MM.1S (cell line): ENCODE measurements at regions not wholly inside any gene's neighbourhood (a gene's known extent, or its start where the extent isn't known, plus 50 kb on each side); places are given as distances from the start of the nearest gene placed in this dataset.

Experiments used
- DNase-seq: peaks from one replicate; pipeline ENCODE4 v3.0.0-alpha.2; 2015
- H2AFZ ChIP-seq: fragments of 300-600 bp; sonication (generic); 2 replicates; pipeline ENCODE4 v1.6.0; 2016; ENCODE audit warnings: antibody characterized with exemption, low read length
- H3F3A ChIP-seq: fragments of 300-600 bp; sonication (generic); 2 replicates; pipeline ENCODE4 v1.6.1; 2016; ENCODE audit warnings: mild to moderate bottlenecking, antibody characterized with exemption, low read length, moderate library complexity, mixed read lengths; ENCODE audit not compliant: insufficient read depth
- H3K27ac ChIP-seq: fragments of 300-600 bp; sonication (generic); 2 replicates; pipeline ENCODE4 v1.5.1; 2016; ENCODE audit warnings: mild to moderate bottlenecking, low read length
- H3K27me3 ChIP-seq: fragments of 300-600 bp; sonication (generic); replicated peaks from 2 replicates; pipeline ENCODE4 v1.6.0; 2016; ENCODE audit warnings: low read length; ENCODE audit not compliant: insufficient read depth
- H3K36me3 ChIP-seq: fragments of 300-600 bp; sonication (generic); replicated peaks from 2 replicates; pipeline ENCODE4 v1.6.1; 2016; ENCODE audit warnings: mild to moderate bottlenecking, low read length, mixed read lengths; ENCODE audit not compliant: insufficient read depth
- H3K4me1 ChIP-seq: fragments of 300-600 bp; sonication (generic); 2 replicates; pipeline ENCODE4 v1.6.1; 2016; ENCODE audit warnings: low read length, mixed read lengths
- H3K4me2 ChIP-seq: fragments of 300-600 bp; sonication (generic); 2 replicates; pipeline ENCODE4 v1.6.0; 2016; ENCODE audit warnings: low read depth, low read length
- H3K4me3 ChIP-seq: fragments of 300-600 bp; sonication (generic); 2 replicates; pipeline ENCODE4 v1.5.1; 2016; ENCODE audit warnings: low read length, mixed read lengths
- H3K79me2 ChIP-seq: fragments of 300-600 bp; sonication (generic); 2 replicates; pipeline ENCODE4 v1.6.1; 2016; ENCODE audit warnings: mixed run types, low read length, mixed read lengths
- H3K9ac ChIP-seq: fragments of 300-600 bp; sonication (generic); 2 replicates; pipeline ENCODE4 v1.6.1; 2016; ENCODE audit warnings: low read length, mixed read lengths
- H3K9me2 ChIP-seq: fragments of 300-600 bp; sonication (generic); replicated peaks from 2 replicates; pipeline ENCODE4 v1.6.1; 2016; ENCODE audit warnings: mild to moderate bottlenecking, low read length, mixed read lengths; ENCODE audit not compliant: insufficient read depth
- H3K9me3 ChIP-seq: fragments of 300-600 bp; sonication (generic); replicated peaks from 2 replicates; pipeline ENCODE4 v1.6.1; 2016; ENCODE audit warnings: mild to moderate bottlenecking, low read length, mixed read lengths; ENCODE audit not compliant: insufficient read depth
- H4K20me1 ChIP-seq: fragments of 300-600 bp; sonication (generic); 2 replicates; pipeline ENCODE4 v1.6.1; 2016; ENCODE audit warnings: mild to moderate bottlenecking, low read length, moderate library complexity, mixed read lengths; ENCODE audit not compliant: insufficient read depth
- EZH2 ChIP-seq: fragments of 300-600 bp; sonication (generic); optimal IDR thresholded peaks from 2 replicates; pipeline ENCODE3; 2017; ENCODE audit warnings: low read depth, mild to moderate bottlenecking, antibody characterized with exemption, low read length, mixed read lengths
- EZH2phosphoT487 ChIP-seq: fragments of 300-600 bp; sonication (generic); IDR thresholded peaks from 2 replicates; pipeline ENCODE4 v1.6.1; 2018; ENCODE audit warnings: antibody characterized with exemption, low read length
- TF ChIP-seq, protein P1 (sequence below): fragments of 300-600 bp; sonication (generic); IDR thresholded peaks from 2 replicates; pipeline ENCODE4 v1.5.1; 2016; ENCODE audit warnings: antibody characterized with exemption, low read length, mixed read lengths

DNA sequence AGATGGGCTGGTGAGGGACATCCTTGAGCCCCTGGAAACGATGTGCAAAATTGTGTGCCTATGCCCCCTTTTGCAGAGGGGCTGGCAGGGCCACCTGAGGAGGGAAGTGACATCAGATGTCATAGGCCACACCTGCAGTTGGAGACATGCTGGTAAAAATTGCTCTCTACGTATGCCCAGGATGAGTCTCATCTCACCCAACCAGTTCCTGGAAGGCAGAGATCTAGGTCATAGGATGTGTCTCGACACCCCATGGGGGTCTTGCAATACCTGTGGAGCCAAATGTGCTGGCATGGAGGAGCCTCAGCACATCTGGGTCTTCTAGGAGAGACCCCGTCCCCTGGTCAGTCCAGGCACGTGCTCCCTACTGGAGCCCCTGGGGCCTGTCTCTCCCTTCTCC is 96.5 kb upstream of the TLE3 start:
- peaks cover 20% of the 10 kb centered on the region for H3K4me1 ChIP-seq
- H3K27me3 ChIP-seq: no peaks in the 10 kb centered on the region
- H3K36me3 ChIP-seq: no peaks in the 10 kb centered on the region
- no peak for DNase-seq
- TF ChIP-seq, protein P1, sequence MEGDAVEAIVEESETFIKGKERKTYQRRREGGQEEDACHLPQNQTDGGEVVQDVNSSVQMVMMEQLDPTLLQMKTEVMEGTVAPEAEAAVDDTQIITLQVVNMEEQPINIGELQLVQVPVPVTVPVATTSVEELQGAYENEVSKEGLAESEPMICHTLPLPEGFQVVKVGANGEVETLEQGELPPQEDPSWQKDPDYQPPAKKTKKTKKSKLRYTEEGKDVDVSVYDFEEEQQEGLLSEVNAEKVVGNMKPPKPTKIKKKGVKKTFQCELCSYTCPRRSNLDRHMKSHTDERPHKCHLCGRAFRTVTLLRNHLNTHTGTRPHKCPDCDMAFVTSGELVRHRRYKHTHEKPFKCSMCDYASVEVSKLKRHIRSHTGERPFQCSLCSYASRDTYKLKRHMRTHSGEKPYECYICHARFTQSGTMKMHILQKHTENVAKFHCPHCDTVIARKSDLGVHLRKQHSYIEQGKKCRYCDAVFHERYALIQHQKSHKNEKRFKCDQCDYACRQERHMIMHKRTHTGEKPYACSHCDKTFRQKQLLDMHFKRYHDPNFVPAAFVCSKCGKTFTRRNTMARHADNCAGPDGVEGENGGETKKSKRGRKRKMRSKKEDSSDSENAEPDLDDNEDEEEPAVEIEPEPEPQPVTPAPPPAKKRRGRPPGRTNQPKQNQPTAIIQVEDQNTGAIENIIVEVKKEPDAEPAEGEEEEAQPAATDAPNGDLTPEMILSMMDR: no peak
- no peak for TF ChIP-seq EZH2
- no peak for TF ChIP-seq EZH2phosphoT487
- H4K20me1 ChIP-seq: no peaks in the 10 kb centered on the region
- H3K9me2 ChIP-seq: no peaks in the 10 kb centered on the region
- no peaks in the 10 kb centered on the region for H3K79me2 ChIP-seq
- H3K4me2 ChIP-seq: no peak overlapping the region
- no peak overlapping the region for H2AFZ ChIP-seq
- peaks cover 20% of the 10 kb centered on the region for H3F3A ChIP-seq
- H3K27ac ChIP-seq: no peak overlapping the region
- H3K9ac ChIP-seq: no peak overlapping the region
- no peak overlapping the region for H3K4me3 ChIP-seq
- H3K9me3 ChIP-seq: no peaks in the 10 kb centered on the region

- Histone ChIP-seq H3F3A (peaks cover 20% of the 10 kb centered on the region), H3K4me1 (peaks cover 20% of the 10 kb centered on the region), H3K9me2 (no peaks in the 10 kb centered on the region), H3K9me3 (no peaks in the 10 kb centered on the region), H3K36me3 (no peaks in the 10 kb centered on the region), H4K20me1 (no peaks in the 10 kb centered on the region), H3K79me2 (no peaks in the 10 kb centered on the region), H3K4me2 (no peak overlapping the region), H3K4me3 (no peak overlapping the region), H3K27ac (no peak overlapping the region), H3K9ac (no peak overlapping the region), H2AFZ (no peak overlapping the region), H3K27me3 (no peaks in the 10 kb centered on the region)
- TF ChIP-seq EZH2phosphoT487 (no peak), EZH2 (no peak)
- TF ChIP-seq, protein P1: no peak
- DNase-seq: no peak
Measured at GRCh38 chr15:70193734-70194133, 96.0 kb upstream of the TLE3 start.

DNA sequence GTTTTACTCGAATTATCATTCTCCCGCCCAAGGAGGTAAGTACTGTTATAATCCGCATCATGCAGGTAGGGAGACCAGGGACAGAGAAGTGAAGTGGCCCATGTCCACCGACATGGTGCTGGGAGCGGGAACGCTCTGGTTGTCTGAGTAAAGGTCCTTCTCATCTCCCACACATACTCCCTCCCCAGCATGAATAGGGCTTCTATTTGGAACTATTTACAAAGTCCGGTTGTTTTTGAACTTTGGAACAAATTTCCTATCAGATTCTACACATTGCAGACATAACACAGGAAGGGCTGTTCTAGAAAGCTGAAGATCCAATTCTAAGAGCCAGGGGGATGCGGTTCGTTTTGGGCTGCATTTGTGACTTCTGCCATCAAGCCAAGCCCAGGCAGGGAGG is 94.8 kb upstream of the TLE3 start:
- Histone ChIP-seq H3K4me3 (no peak overlapping the region), H3K36me3 (no peaks in the 10 kb centered on the region), H3K27ac (no peak overlapping the region), H3F3A (peaks cover 18% of the 10 kb centered on the region), H3K27me3 (no peaks in the 10 kb centered on the region), H3K9ac (no peak overlapping the region), H3K79me2 (no peaks in the 10 kb centered on the region), H3K4me1 (peaks cover 15% of the 10 kb centered on the region), H4K20me1 (no peaks in the 10 kb centered on the region), H3K4me2 (no peak overlapping the region), H3K9me3 (no peaks in the 10 kb centered on the region), H2AFZ (no peak overlapping the region), H3K9me2 (no peaks in the 10 kb centered on the region)
- no peak for TF ChIP-seq EZH2
- TF ChIP-seq, protein P1: no peak
- no peak for TF ChIP-seq EZH2phosphoT487
- no peak for DNase-seq
